K562 (cell line): ENCODE measurements at regions not wholly inside any gene's neighbourhood (a gene's known extent, or its start where the extent isn't known, plus 50 kb on each side); places are given as distances from the start of the nearest gene placed in this dataset.

Experiments
- ATF1 ChIP-seq, 2 experiments: fragments of 450-650 bp in 1 of 2; IDR thresholded peaks; 2 replicates each; pipeline ENCODE4 v1.6.1; 2016; ENCODE audit warnings: missing compliant biosample characterization in 1 of 2, missing genetic modification characterization in 1 of 2
- GABPB2 ChIP-seq: fragments of 250-450 bp; sonication (Bioruptor Pico); conservative IDR thresholded peaks from 2 replicates; pipeline ENCODE4 v1.5.1; 2021; ENCODE audit warnings: mild to moderate bottlenecking
- HMG20A ChIP-seq: fragments of 450-650 bp; formaldehyde crosslinking; conservative IDR thresholded peaks from 2 replicates; pipeline ENCODE4 v1.4.0; 2020; ENCODE audit warnings: mild to moderate bottlenecking, mixed read lengths
- HNRNPLL ChIP-seq: fragments of 200-400 bp; formaldehyde crosslinking; IDR thresholded peaks from 2 replicates; pipeline ENCODE4 v1.6.1; 2017; ENCODE audit warnings: low read length, low read depth, mild to moderate bottlenecking; ENCODE audit not compliant: poor library complexity, severe bottlenecking
- RREB1 ChIP-seq: fragments of 250-450 bp; sonication (Bioruptor Pico); IDR thresholded peaks from 2 replicates; pipeline ENCODE4 v1.4.0; 2020
- TFAM ChIP-seq: fragments of 250-450 bp; sonication (Bioruptor Pico); conservative IDR thresholded peaks from 2 replicates; pipeline ENCODE4 v1.5.0; 2021; ENCODE audit warnings: mild to moderate bottlenecking, moderate library complexity
- ZNF589 ChIP-seq: fragments of 200-800 bp; sonication (Bioruptor generic); IDR thresholded peaks from 2 replicates; pipeline ENCODE4 v1.6.1; 2016; ENCODE audit warnings: low read depth, missing genetic modification characterization, missing compliant biosample characterization
- ZNF592 ChIP-seq: fragments of 450-650 bp; IDR thresholded peaks from 2 replicates; pipeline ENCODE4 v1.6.1; 2017; ENCODE audit warnings: antibody characterized with exemption, mild to moderate bottlenecking
- ZNF639 ChIP-seq, 2 experiments: fragments of 200-800 bp in 1 of 2; sonication (Bioruptor generic) in 1 of 2; sonication (generic) in 1 of 2; formaldehyde crosslinking in 1 of 2; IDR thresholded peaks in 1 of 2; conservative IDR thresholded peaks in 1 of 2; 2 replicates each; pipeline versions ENCODE4 v1.5.0 to v1.6.1; 2016 to 2020; ENCODE audit warnings: missing compliant biosample characterization in 1 of 2, missing genetic modification characterization in 1 of 2, missing genetic modification reagents in 1 of 2
- ZNF717 ChIP-seq: fragments of 250-450 bp; sonication (Bioruptor Pico); IDR thresholded peaks from 2 replicates; pipeline ENCODE4 v1.5.0; 2021
- TF ChIP-seq, protein P1 (sequence below): fragments of 450-650 bp; IDR thresholded peaks from 2 replicates; pipeline ENCODE4 v1.6.1; 2017; ENCODE audit warnings: antibody characterized with exemption

- TF ChIP-seq RREB1 (CRISPR knock-in tag) (no peak), HMG20A (CRISPR knock-in tag) (no peak), HNRNPLL (no peak), TFAM (no peak), ZNF639 (CRISPR knock-in tag; conservative IDR thresholded peaks at IDR 0.05 in 1 of 2, IDR thresholded peaks at IDR 0.05 in 1 of 2) (no peak), ZNF717 (CRISPR knock-in tag) (no peak), ZNF592 (no peak), ZNF589 (no peak), GABPB2 (CRISPR knock-in tag) (no peak), ATF1 (CRISPR knock-in tag; IDR thresholded peaks at IDR 0.05) (no peak), ATF1 (tag; IDR thresholded peaks at IDR 0.05) (no peak)
- TF ChIP-seq, protein P1, sequence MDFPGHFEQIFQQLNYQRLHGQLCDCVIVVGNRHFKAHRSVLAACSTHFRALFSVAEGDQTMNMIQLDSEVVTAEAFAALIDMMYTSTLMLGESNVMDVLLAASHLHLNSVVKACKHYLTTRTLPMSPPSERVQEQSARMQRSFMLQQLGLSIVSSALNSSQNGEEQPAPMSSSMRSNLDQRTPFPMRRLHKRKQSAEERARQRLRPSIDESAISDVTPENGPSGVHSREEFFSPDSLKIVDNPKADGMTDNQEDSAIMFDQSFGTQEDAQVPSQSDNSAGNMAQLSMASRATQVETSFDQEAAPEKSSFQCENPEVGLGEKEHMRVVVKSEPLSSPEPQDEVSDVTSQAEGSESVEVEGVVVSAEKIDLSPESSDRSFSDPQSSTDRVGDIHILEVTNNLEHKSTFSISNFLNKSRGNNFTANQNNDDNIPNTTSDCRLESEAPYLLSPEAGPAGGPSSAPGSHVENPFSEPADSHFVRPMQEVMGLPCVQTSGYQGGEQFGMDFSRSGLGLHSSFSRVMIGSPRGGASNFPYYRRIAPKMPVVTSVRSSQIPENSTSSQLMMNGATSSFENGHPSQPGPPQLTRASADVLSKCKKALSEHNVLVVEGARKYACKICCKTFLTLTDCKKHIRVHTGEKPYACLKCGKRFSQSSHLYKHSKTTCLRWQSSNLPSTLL: no peak
Measured at GRCh38 chr12:13462450-13462849, 265.9 kb downstream of the EMP1 start (continued).
